ENCODE measurements at regions not wholly inside any gene's neighbourhood (a gene's known extent, or its start where the extent isn't known, plus 50 kb on each side); places are given as distances from the start of the nearest gene placed in this dataset.

DNA sequence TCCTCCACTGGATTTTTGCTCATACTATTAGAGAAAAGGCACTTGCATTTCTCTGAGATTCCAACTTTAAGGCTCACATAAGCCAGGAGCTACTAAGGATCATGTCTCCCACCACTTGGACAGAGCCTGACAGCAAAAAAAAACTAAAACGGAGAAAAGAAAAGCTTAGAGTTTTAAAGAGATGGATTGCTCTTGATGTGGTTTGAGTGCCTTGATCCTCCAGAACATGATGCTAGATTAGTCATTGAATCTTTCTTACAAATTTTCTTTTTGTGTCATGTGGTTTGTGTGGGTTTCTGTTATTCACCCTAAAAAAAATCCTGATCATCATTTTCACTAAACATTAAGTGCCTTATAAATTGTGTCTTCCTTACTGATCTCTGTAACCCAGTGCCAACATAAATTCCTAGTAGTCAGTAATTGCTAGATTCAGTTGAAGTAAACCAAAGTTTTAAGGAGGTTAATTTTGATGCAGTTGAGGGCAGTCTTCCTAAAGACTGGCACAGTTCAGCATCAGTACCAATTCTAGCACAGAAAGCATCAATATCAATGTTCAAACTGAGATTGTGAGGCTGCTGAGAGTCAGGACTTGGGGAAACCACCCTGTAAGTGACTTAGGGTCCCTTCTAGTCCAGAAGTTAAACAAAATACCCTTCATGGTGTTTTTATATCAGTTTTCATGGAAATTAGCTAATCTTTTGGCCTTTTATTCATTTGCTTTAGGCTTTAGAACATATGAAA is 206.3 kb downstream of the RAD51AP2 start:
- no peak overlapping the region for H3K4me3 ChIP-seq (ENCODE audit: low read depth, low read length)
- TF ChIP-seq, protein P1, sequence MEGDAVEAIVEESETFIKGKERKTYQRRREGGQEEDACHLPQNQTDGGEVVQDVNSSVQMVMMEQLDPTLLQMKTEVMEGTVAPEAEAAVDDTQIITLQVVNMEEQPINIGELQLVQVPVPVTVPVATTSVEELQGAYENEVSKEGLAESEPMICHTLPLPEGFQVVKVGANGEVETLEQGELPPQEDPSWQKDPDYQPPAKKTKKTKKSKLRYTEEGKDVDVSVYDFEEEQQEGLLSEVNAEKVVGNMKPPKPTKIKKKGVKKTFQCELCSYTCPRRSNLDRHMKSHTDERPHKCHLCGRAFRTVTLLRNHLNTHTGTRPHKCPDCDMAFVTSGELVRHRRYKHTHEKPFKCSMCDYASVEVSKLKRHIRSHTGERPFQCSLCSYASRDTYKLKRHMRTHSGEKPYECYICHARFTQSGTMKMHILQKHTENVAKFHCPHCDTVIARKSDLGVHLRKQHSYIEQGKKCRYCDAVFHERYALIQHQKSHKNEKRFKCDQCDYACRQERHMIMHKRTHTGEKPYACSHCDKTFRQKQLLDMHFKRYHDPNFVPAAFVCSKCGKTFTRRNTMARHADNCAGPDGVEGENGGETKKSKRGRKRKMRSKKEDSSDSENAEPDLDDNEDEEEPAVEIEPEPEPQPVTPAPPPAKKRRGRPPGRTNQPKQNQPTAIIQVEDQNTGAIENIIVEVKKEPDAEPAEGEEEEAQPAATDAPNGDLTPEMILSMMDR (IDR thresholded peaks at IDR 0.05; ENCODE audit: insufficient read depth, low read depth, low read length): no peak
- no peak for DNase-seq (ENCODE audit: low read depth)

DNA sequence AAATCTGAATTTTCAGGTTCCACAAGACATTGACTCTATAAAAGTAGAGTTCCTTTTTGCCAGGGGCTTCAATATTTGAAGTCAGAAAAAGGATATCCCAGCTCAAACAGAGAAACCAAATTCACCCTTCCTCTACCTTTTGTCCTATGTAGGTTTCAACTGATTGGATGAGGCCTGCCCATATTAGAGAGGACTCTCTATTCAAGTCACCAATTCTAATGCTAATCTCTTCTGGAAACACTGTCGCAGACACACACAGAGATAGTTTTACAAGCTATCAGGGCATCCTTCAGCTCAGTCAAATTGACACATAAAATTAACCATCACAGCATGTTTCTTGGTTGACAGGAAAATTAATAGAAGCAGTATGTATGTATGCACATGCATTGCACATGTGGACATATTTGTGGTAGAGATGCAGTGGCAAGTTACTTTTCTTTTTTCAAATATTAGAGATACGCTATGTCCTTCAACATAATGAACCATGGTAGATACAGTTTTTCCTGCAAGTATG is 207.1 kb downstream of the RAD51AP2 start:
- TF ChIP-seq, protein P1 (IDR thresholded peaks at IDR 0.05; ENCODE audit: insufficient read depth, low read depth, low read length): no peak
- no peak for DNase-seq (ENCODE audit: low read depth)
- no peak overlapping the region for H3K4me3 ChIP-seq (ENCODE audit: low read depth, low read length)

DNA sequence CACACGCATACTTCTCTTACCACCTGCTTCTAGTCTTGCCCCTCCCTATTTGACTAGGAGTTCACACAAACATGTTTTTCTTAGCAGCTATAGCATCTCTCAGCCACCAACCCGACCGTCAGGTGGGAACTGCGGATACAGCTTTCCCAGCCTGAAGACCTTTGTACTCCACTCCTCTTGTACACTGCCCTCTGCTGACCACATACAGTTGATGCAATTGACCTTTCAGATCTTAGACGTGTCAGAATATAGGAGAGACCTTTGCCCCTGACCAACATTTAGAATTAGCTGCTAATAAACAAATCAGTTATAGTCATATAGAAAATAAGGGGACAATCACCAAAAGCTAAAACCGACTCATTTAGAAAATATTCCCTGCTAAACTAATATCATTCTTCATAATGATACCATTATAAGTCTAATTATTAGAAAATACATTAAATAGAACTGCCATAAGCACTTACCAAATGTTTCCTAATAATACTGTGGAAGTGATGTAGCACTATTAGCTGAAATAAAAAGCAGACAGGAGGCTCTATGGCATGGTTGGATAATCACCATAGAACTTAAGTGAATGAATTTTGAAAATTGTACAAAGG is 208.4 kb downstream of the RAD51AP2 start:
- TF ChIP-seq, protein P1 (IDR thresholded peaks at IDR 0.05; ENCODE audit: insufficient read depth, low read depth, low read length): peak; percentile 86
- peak; percentile 71 for DNase-seq (ENCODE audit: low read depth)
- H3K4me3 ChIP-seq (ENCODE audit: low read depth, low read length): no peak overlapping the region

DNA sequence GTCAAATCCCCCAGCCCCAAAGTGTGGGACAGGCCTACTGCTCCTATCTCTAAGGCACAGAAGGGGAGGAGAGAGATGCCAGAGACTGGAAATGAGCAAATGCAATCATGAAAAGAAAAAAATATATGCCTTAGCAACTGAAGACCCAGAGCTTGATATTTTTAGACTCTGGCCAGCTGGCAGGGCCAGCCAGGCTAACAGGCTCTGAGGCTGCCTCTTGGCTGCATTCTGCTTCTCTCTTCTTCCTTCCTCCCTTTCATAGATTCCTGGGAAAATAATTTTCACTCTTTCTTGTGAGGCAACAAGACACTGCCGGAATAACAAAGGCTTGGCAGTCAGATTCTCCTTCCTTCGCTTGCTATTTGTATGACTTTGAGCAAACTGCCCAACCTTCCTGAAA is 209.1 kb downstream of the RAD51AP2 start:
- DNase-seq (ENCODE audit: low read depth): no peak
- TF ChIP-seq, protein P1 (IDR thresholded peaks at IDR 0.05; ENCODE audit: insufficient read depth, low read depth, low read length): no peak
- no peak overlapping the region for H3K4me3 ChIP-seq (ENCODE audit: low read depth, low read length)

DNA sequence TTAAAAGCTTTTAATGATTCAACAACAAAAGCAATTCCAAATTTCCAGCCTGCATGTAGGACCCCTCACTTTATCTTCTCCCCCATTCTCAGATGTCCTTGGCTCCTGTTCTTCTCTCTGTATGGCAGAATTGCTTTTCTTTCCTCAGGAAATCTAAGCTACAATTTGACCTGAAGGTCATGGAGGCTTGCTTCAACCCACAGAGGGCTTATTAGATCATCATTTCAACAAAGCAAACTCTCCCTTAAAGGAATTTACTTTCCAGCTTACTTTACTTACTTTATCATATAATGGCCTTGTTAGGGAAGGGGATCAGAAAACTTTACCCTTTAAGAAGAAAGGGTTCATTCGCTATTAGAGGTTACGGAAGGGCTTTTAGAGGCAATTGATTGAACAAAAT is 211.5 kb downstream of the RAD51AP2 start:
- no peak overlapping the region for H3K4me3 ChIP-seq (ENCODE audit: low read depth, low read length)
- TF ChIP-seq, protein P1 (IDR thresholded peaks at IDR 0.05; ENCODE audit: insufficient read depth, low read depth, low read length): no peak
- DNase-seq (ENCODE audit: low read depth): peak; percentile 27

DNA sequence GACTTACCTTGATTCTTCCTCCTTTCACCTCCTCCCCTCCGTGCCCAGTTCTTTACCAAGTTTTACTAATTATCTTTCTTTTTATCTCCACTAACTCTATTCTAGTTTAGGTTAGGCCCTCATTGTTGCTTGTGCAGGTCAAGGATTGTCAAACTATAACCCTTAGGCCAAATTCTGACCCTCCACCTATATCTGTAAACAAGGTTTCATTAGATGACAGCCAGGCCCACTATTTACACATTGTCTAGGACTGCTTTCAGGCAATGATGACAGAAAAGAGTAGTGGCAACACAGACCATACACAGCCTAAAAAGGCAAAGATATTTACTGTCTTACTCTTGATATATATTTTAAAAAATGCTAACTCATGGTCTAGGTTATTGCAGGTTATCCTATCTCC is 212.0 kb downstream of the RAD51AP2 start:
- TF ChIP-seq, protein P1 (IDR thresholded peaks at IDR 0.05; ENCODE audit: insufficient read depth, low read depth, low read length): no peak
- H3K4me3 ChIP-seq (ENCODE audit: low read depth, low read length): no peak overlapping the region
- no peak for DNase-seq (ENCODE audit: low read depth)

All from fibroblast of villous mesenchyme (primary cell).